ENCODE measurements at regions not wholly inside any gene's neighbourhood (a gene's known extent, or its start where the extent isn't known, plus 50 kb on each side); places are given as distances from the start of the nearest gene placed in this dataset.

- TF ChIP-seq CTCF (conservative IDR thresholded peaks at IDR 0.05; ENCODE audit: low read depth in 2 of 2) (no peak), JUNB (IDR thresholded peaks at IDR 0.05; ENCODE audit: unreplicated experiment) (no peak), POLR2AphosphoS5 (IDR thresholded peaks at IDR 0.05; ENCODE audit: low read depth) (no peak), ZNF114 (CRISPR knock-in tag; IDR thresholded peaks at IDR 0.05) (no peak), EZH2phosphoT487 (IDR thresholded peaks at IDR 0.05; ENCODE audit: unreplicated experiment) (no peak), EZH2 (IDR thresholded peaks at IDR 0.05; ENCODE audit: low read depth, unreplicated experiment) (no peak), ETS1 (IDR thresholded peaks at IDR 0.05) (no peak), REST (IDR thresholded peaks at IDR 0.05; ENCODE audit: unreplicated experiment) (no peak), CREB1 (CRISPR knock-in tag; IDR thresholded peaks at IDR 0.05; ENCODE audit: low read depth) (no peak), STAT1 (IDR thresholded peaks at IDR 0.05; ENCODE audit: unreplicated experiment) (no peak), ZNF331 (CRISPR knock-in tag; IDR thresholded peaks at IDR 0.05; ENCODE audit: low read depth) (no peak), ZNF462 (CRISPR knock-in tag; IDR thresholded peaks at IDR 0.05) (no peak), NANOG (IDR thresholded peaks at IDR 0.05; ENCODE audit: borderline replicate concordance) (no peak)
These were observed 100.0 kb upstream of the NREP start for GRCh38 chr5:111856876-111857466.

Measured in GM23338 (cell line).